DMS79 treated with DMSO at 0.1 percent for 48 hours (cell line): ENCODE measurements at regions not wholly inside any gene's neighbourhood (a gene's known extent, or its start where the extent isn't known, plus 50 kb on each side); places are given as distances from the start of the nearest gene placed in this dataset.

ENCODE experiments used
- DNase-seq: peaks from one replicate; lab custom pipeline; 2025; lab: John Stamatoyannopoulos, UW

- DNase-seq: no peak
Observed at GRCh38 chr2:183214680-183215079, 90.4 kb downstream of the NUP35 start.

- DNase-seq: no peak
Observed at GRCh38 chr2:183215917-183216316, 91.7 kb downstream of the NUP35 start.

GRCh38 chr2:183219888-183220287 lies 95.6 kb downstream of the NUP35 start:
- no peak for DNase-seq

- no peak for DNase-seq
Observed at GRCh38 chr2:183222751-183223150, 98.5 kb downstream of the NUP35 start.

GRCh38 chr2:183224948-183225347 lies 100.7 kb downstream of the NUP35 start:
- DNase-seq: no peak

- DNase-seq: no peak
Observed at GRCh38 chr2:183227176-183227575, 102.9 kb downstream of the NUP35 start.

- no peak for DNase-seq
Observed at GRCh38 chr2:183229386-183229785, 105.1 kb downstream of the NUP35 start.

GRCh38 chr2:183232161-183232865 lies 108.1 kb downstream of the NUP35 start:
- DNase-seq: no peak

- peak; percentile 25 for DNase-seq
Observed at GRCh38 chr2:183242937-183243336, 118.7 kb downstream of the NUP35 start.

- no peak for DNase-seq
Observed at GRCh38 chr2:183243758-183244157, 119.5 kb downstream of the NUP35 start.

- no peak for DNase-seq
Observed at GRCh38 chr2:183244300-183244844, 120.1 kb downstream of the NUP35 start.

GRCh38 chr2:183248866-183249567 lies 124.8 kb downstream of the NUP35 start:
- peak; percentile 13 for DNase-seq

- DNase-seq: no peak
Observed at GRCh38 chr2:183250061-183250460, 125.8 kb downstream of the NUP35 start.

GRCh38 chr2:183250472-183250871 lies 126.2 kb downstream of the NUP35 start:
- DNase-seq: no peak

GRCh38 chr2:183253441-183254130 lies 129.3 kb downstream of the NUP35 start:
- no peak for DNase-seq

- DNase-seq: no peak
Observed at GRCh38 chr2:183255411-183255810, 131.2 kb downstream of the NUP35 start.

- DNase-seq: no peak
Observed at GRCh38 chr2:183259921-183260320, 135.7 kb downstream of the NUP35 start.

GRCh38 chr2:183260527-183260926 lies 136.3 kb downstream of the NUP35 start:
- DNase-seq: no peak

- no peak for DNase-seq
Observed at GRCh38 chr2:183264890-183265535, 140.8 kb downstream of the NUP35 start.

- no peak for DNase-seq
Observed at GRCh38 chr2:183267148-183267827, 143.0 kb downstream of the NUP35 start.

GRCh38 chr2:183269956-183270355 lies 145.7 kb downstream of the NUP35 start:
- no peak for DNase-seq

- no peak for DNase-seq
Observed at GRCh38 chr2:183283209-183283608, 159.0 kb downstream of the NUP35 start.
